ENCODE measurements at regions not wholly inside any gene's neighbourhood (a gene's known extent, or its start where the extent isn't known, plus 50 kb on each side); places are given as distances from the start of the nearest gene placed in this dataset.

DNA sequence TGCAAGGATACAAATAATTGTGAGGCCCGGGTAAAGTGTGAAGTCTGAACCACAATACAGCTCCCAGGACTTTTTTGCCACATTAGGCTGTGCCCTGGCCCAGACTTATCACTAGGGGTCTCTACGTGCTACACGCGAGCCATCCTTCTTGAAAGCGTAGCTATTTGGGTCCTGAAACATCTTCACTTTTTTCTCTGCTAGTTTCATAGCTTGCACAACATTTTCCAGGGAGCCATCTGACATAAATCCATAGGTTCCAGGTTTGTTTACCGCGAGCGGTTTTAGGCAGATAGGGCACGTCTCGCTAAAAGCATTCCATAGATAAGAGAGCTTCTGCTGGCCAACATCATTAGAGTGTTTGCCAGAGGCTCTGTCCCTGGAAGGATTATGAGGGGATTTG is 226.5 kb downstream of the RPS24 start:
- TF ChIP-seq, protein P1, sequence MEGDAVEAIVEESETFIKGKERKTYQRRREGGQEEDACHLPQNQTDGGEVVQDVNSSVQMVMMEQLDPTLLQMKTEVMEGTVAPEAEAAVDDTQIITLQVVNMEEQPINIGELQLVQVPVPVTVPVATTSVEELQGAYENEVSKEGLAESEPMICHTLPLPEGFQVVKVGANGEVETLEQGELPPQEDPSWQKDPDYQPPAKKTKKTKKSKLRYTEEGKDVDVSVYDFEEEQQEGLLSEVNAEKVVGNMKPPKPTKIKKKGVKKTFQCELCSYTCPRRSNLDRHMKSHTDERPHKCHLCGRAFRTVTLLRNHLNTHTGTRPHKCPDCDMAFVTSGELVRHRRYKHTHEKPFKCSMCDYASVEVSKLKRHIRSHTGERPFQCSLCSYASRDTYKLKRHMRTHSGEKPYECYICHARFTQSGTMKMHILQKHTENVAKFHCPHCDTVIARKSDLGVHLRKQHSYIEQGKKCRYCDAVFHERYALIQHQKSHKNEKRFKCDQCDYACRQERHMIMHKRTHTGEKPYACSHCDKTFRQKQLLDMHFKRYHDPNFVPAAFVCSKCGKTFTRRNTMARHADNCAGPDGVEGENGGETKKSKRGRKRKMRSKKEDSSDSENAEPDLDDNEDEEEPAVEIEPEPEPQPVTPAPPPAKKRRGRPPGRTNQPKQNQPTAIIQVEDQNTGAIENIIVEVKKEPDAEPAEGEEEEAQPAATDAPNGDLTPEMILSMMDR (IDR thresholded peaks at IDR 0.05): no peak
- no peak for DNase-seq (ENCODE audit: low spot score)
- Histone ChIP-seq H3K4me3 (no peak overlapping the region), H3K27ac (no peak overlapping the region)

- no peak overlapping the region for H3K27ac ChIP-seq
- no peak for DNase-seq (ENCODE audit: low spot score)
Observed at GRCh38 chr10:78260680-78261079, 227.0 kb downstream of the RPS24 start.

DNA sequence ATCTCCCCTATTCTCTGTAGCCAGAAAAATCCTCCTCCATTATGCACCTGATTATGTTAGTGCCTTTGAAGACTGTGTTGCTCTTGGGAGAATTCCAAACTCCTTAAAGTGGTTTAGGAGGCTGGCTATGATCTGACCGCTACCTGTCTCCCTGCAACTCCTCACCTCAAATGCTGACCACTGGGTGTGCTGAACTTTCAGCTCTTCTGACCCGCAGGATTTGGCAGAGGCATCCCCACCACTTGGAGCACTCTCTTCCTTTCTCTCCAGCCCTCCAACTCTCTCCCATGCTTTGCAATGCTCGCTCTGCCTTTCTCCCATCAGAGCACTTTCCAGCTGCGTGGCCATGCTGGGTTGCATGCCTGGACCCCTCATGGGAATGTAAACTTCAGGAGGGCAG is 227.6 kb downstream of the RPS24 start:
- TF ChIP-seq, protein P1 (IDR thresholded peaks at IDR 0.05): no peak
- DNase-seq (ENCODE audit: low spot score): no peak
- H3K27ac ChIP-seq: no peak overlapping the region
- no peak overlapping the region for H3K4me3 ChIP-seq

More at GRCh38 chr10:78260680-78261079, 227.0 kb downstream of the RPS24 start:
- TF ChIP-seq, protein P1 (IDR thresholded peaks at IDR 0.05): no peak
- H3K4me3 ChIP-seq: no peak overlapping the region

GRCh38 chr10:78262860-78263259 is 229.2 kb downstream of the RPS24 start:
- Histone ChIP-seq H3K27ac (no peak overlapping the region), H3K4me3 (no peak overlapping the region)
- DNase-seq (ENCODE audit: low spot score): no peak
- TF ChIP-seq, protein P1 (IDR thresholded peaks at IDR 0.05): no peak

GRCh38 chr10:78263521-78263988 is 229.9 kb downstream of the RPS24 start:
- Histone ChIP-seq H3K27ac (no peak overlapping the region), H3K4me3 (no peak overlapping the region)
- TF ChIP-seq, protein P1 (IDR thresholded peaks at IDR 0.05): no peak
- no peak for DNase-seq (ENCODE audit: low spot score)

DNA sequence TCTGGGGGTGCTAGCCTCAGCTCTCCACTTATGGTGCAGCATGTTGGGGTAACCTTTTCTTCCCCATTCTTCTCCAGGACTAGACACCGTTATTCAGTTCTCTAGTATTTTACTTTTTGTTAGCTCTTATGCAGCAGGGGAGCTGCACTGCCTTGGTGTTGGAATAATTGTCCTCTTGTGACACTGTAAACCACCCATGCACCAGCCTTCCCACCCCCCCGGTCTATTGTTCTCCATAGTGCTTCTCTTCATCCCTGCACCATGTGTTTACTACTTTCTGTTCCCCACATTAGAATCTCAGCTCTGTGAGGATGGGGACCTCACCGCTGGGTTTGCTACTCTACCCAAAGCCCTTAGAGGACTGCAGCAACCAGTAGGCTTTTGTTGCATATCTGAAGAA is 230.7 kb downstream of the RPS24 start:
- H3K27ac ChIP-seq: no peak overlapping the region
- DNase-seq (ENCODE audit: low spot score): no peak
- TF ChIP-seq, protein P1 (IDR thresholded peaks at IDR 0.05): no peak

DNA sequence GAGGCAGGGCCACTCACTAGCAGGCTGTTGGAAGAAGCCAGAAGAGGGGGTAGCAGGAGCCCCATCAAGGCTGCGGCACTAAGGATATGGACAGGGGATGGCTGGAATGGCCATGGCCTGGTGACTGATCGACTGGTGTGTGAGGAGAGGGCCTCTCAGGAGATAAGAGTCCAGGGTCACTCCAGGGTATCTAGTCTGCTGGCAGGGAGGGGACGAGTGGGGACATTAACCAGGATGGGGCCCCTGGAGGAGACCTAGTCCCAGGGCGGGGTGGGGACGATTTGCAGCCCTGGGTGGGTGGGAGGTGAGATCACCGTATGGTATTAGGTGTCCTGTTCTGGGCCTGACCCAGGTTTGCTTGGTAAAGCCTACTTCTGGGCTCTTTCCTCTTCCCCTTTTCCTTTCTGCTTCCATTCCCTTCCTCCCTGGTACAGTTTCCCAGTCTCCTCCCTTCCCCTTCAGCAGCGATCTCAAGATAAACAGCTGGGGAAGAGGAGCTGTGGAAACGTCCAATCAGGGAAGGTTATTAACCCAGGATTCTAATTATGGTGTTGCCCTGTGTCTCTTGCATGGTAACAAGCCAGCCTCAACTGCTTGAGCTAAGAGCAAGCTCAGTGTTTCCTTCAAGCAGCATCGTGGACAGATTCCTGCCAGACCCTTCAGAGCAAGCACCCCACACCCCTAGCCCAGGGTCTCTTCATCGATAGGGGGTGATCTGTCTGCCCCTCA is 233.2 kb downstream of the RPS24 start:
- TF ChIP-seq, protein P1 (IDR thresholded peaks at IDR 0.05): no peak
- H3K27ac ChIP-seq: no peak overlapping the region
- H3K4me3 ChIP-seq: no peak overlapping the region
- DNase-seq (ENCODE audit: low spot score): no peak

More for the DNA sequence above, 230.7 kb downstream of the RPS24 start:
- H3K4me3 ChIP-seq: no peak overlapping the region

Data from coronary artery (tissue), 2 donors.